GM10266 (cell line): ENCODE measurements at regions not wholly inside any gene's neighbourhood (a gene's known extent, or its start where the extent isn't known, plus 50 kb on each side); places are given as distances from the start of the nearest gene placed in this dataset.

Source experiments
- DNase-seq: peaks from one replicate; pipeline ENCODE4 v3.0.0; 2012; ENCODE audit errors: extremely low spot score
- CTCF ChIP-seq: IDR thresholded peaks from 2 replicates; pipeline ENCODE4 v1.5.1; 2012; ENCODE audit warnings: mild to moderate bottlenecking, low read depth; ENCODE audit not compliant: control insufficient read depth, insufficient read depth; ENCODE audit errors: missing control alignments

DNA sequence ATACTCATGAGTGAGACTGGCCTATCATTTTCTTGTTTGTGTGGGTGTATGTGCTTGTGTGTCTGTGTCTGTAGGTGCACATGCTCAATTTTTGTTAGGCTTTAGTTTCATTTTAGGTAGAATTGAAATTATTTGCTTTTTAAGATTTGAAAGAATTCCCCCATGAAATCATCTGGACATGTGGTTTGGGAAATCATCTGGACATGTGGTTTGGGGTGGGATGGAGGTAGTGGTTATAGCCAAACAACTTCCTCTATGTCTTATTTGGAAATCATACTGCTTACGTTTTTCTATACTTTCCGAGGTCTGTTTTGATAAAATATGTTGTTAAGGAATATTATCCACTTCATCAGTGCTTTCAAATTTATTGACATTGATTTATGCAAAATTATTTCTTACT lies 485.4 kb upstream of the CLINT1 start:
- TF ChIP-seq CTCF, result no peak

DNA sequence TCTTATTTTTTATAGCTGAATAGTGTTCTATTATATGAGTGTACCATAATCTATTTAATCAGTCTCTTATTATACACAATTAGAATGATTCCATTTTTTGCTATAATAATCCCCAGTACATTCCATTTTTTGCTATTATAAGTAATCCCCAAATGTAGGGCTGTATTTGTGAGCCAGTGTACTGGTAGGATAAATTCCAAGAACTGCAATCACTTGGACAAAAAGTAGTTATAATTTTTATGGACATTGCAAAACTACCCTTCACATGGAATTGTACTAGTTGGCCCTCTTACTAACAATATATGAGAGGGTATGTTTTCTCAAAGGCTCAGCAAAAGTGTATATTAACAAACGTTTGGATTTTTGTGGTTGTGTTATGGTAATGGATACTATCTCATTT lies 481.7 kb upstream of the CLINT1 start:
- no peak for TF ChIP-seq CTCF
- no peak for DNase-seq

More for the DNA sequence above, 485.4 kb upstream of the CLINT1 start:
- DNase-seq, result no peak

GRCh38 chr5:158326256-158326655 lies 467.3 kb upstream of the CLINT1 start:
- no peak for DNase-seq
- no peak for TF ChIP-seq CTCF

DNA sequence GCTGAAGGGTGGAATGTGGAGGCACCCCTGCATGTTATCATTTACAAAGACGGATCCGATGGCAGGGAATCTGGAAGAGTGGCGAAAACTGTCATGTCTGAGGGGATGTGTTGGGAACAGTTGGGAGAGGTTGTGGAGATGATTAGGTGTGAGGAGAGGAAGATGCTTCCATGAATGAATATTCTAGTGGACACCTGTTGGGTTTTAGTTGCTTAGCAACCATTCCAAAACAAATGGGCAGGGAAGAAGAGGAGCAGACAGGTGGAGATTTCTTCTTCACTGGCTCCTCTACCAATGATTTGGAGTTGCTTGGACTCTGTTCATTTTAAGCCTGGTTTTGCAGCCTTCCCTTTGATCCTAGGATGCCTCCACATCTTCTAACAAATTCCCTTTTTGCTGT lies 465.3 kb upstream of the CLINT1 start:
- no peak for DNase-seq
- TF ChIP-seq CTCF, result no peak

DNA sequence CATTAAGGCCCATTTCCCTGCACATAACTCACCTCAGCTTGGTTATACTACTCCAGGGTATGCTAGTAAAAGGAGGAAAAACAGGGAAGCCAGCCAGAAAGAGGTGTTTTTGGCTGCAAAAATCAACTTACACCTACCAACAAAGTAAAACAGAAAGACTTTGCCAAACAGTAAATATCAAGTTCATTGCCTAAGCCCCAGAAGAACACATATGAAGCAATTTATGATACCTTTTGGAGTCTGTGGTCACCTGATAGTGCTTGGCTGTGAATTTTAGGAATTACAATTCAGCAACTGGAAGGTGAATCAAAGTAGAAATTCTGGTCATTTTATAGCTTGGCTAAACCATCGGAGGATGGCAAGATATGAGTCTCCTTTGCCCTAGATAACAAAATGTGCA lies 463.7 kb upstream of the CLINT1 start:
- no peak for DNase-seq
- no peak for TF ChIP-seq CTCF

DNA sequence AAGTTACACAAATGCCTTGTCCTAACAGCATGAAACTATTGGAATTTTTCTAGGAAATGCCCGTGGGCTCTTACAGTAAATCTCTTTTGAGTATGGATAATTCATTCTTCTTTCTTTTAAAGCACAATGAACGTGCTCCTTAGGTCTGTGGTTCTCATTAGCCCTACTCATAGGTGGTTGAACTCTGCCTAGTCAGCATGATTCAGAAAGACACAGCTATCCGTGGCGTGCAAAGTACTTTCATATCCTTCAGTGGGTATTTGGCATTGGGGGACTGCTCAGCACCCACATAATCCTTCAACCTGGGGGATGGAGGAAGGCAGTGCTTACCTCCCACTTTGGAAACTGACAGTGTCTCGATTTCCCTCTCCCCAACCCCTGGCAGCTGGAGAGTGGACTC lies 462.0 kb upstream of the CLINT1 start:
- no peak for DNase-seq

GRCh38 chr5:158320178-158320674 lies 461.3 kb upstream of the CLINT1 start:
- DNase-seq, result no peak
- no peak for TF ChIP-seq CTCF

More for the DNA sequence above, 462.0 kb upstream of the CLINT1 start:
- TF ChIP-seq CTCF, result no peak
